Adrenal gland (tissue), 9 donors: ENCODE measurements at regions not wholly inside any gene's neighbourhood (a gene's known extent, or its start where the extent isn't known, plus 50 kb on each side); places are given as distances from the start of the nearest gene placed in this dataset.

ENCODE experiments used
- DNase-seq, 7 donors: peaks; one replicate each; pipeline ENCODE4 v3.0.0-alpha.2; 2019 to 2020
- H3K27ac ChIP-seq, 5 donors: fragments of 200-600 bp; sonication (generic) in 4 of 5; 1 replicate in 3 of 5; 2 replicates in 2 of 5; pipeline versions ENCODE4 v1.5.1 to v1.8.0; 2016 to 2020; ENCODE audit warnings: mild to moderate bottlenecking in 1 of 5
- H3K27me3 ChIP-seq: fragments of 200-600 bp; 2 replicates; pipeline ENCODE4 v1.8.0; 2021
- H3K36me3 ChIP-seq, 2 donors: fragments of 200-600 bp; replicated peaks in 1 of 2; 1 replicate in 1 of 2; 2 replicates in 1 of 2; pipeline versions ENCODE4 v1.5.1 to v1.8.0; 2018 to 2022
- H3K4me1 ChIP-seq, 2 donors: fragments of 200-600 bp; replicated peaks in 1 of 2; 1 replicate in 1 of 2; 2 replicates in 1 of 2; pipeline versions ENCODE4 v1.5.1 to v1.8.0; 2018 to 2021
- H3K4me3 ChIP-seq, 4 donors: fragments of 200-600 bp; sonication (generic) in 3 of 4; one replicate each; pipeline ENCODE4 v1.5.1; 2016 to 2018
- H3K9me3 ChIP-seq, 3 donors: fragments of 200-600 bp; sonication (generic) in 1 of 3; replicated peaks in 1 of 3; 1 replicate in 2 of 3; 2 replicates in 1 of 3; pipeline versions ENCODE4 v1.5.1 to v1.8.0; 2016 to 2021
- CTCF ChIP-seq, 6 experiments: fragments of 450-650 bp in 4 of 6; fragments of 200-600 bp in 2 of 6; sonication (generic) in 1 of 6; IDR thresholded peaks; 1 replicate in 5 of 6; 2 replicates in 1 of 6; pipeline versions ENCODE4 v1.5.1 to v1.8.0; 2016 to 2021; ENCODE audit warnings: antibody characterized with exemption in 6 of 6, mild to moderate bottlenecking in 2 of 6, moderate library complexity in 1 of 6
- POLR2A ChIP-seq, 2 donors: fragments of 450-650 bp; IDR thresholded peaks; one replicate each; pipeline ENCODE4 v1.6.1; 2017; ENCODE audit warnings: antibody characterized with exemption in 2 of 2, mild to moderate bottlenecking in 2 of 2, moderate library complexity in 1 of 2
- WGBS, 4 donors: extraction: QIAGEN DNeasy Blood & Tissue Kit in 2 of 4; methylation state at CpG; one replicate each; pipeline versions ENCODE4 v1.1.5 to v1.1.7; 2013 to 2017; 5-methylcytosine and 5-hydroxymethylcytosine counted together
- intact Hi-C, 2 donors: fragments of 100-400 bp; cut with DNase I; formaldehyde crosslinking; loops; one replicate each; pipeline versions ENCODE4 v1.14.1 to v1.15.0; 2022 to 2023
- donor health status: healthy with polysubstance abuse.
- donor health status: Bipolar disorder and iron deficiency.
- donor health status: DM: yes; HTN: yes; CAD: no.
- donor health status: DM: no; HTN: no; CAD: no.
- donor health status: DM: no; HTN: no; CAD: no.

GRCh38 chr10:59577984-59578383 lies 131.7 kb downstream of the SLC16A9 start:
- Histone ChIP-seq H3K4me1 (peaks cover 0 to 15% of the 10 kb centered on the region in 2 donors), H3K4me3 (no peak overlapping the region), H3K27me3 (no peaks in the 10 kb centered on the region), H3K9me3 (no peaks in the 10 kb centered on the region), H3K27ac (no peak overlapping the region), H3K36me3 (no peaks in the 10 kb centered on the region)
- no peak for DNase-seq
- intact Hi-C loops: loop anchor here (10.0 kb wide), 1 partner anchor 333 kb away; no protein-coding TSS in a partner anchor
- WGBS, 4 donors: 73 to 89% (median 81%) methylated on average over 2 of the region's 2 CpGs
- no peak for TF ChIP-seq CTCF (IDR thresholded peaks at IDR 0.05)
- TF ChIP-seq POLR2A (IDR thresholded peaks at IDR 0.05): no peak

GRCh38 chr10:59575269-59575668 lies 134.4 kb downstream of the SLC16A9 start:
- Histone ChIP-seq H3K36me3 (no peaks in the 10 kb centered on the region), H3K27me3 (no peaks in the 10 kb centered on the region), H3K27ac (no peak overlapping the region), H3K9me3 (no peaks in the 10 kb centered on the region), H3K4me1 (peaks cover 0 to 12% of the 10 kb centered on the region in 2 donors), H3K4me3 (no peak overlapping the region)
- no peak for DNase-seq
- intact Hi-C loops: loop anchor here (10.0 kb wide), 1 partner anchor 330 kb away; no protein-coding TSS in a partner anchor
- TF ChIP-seq CTCF (IDR thresholded peaks at IDR 0.05): no peak

- Histone ChIP-seq H3K4me3 (no peak overlapping the region), H3K27me3 (no peaks in the 10 kb centered on the region), H3K36me3 (no peaks in the 10 kb centered on the region), H3K27ac (no peak overlapping the region), H3K4me1 (no peaks in the 10 kb centered on the region), H3K9me3 (no peaks in the 10 kb centered on the region)
- no peak for DNase-seq
- TF ChIP-seq POLR2A (IDR thresholded peaks at IDR 0.05) (no peak), CTCF (IDR thresholded peaks at IDR 0.05) (no peak)
- 77 to 91% (median 84%) methylated on average over 1 of the region's 1 CpG for whole genome bisulfite sequencing, 4 donors
- intact Hi-C loops: no loop called here
Observed at GRCh38 chr10:59563531-59563930, 146.1 kb downstream of the SLC16A9 start.

- Histone ChIP-seq H3K27ac (peak overlapping the region in 3 of 5 donors; percentile 56 to 64 (median 57)), H3K36me3 (no peaks in the 10 kb centered on the region), H3K27me3 (no peaks in the 10 kb centered on the region), H3K4me3 (no peak overlapping the region), H3K9me3 (no peaks in the 10 kb centered on the region), H3K4me1 (no peaks in the 10 kb centered on the region)
- TF ChIP-seq CTCF (IDR thresholded peaks at IDR 0.05) (no peak), POLR2A (IDR thresholded peaks at IDR 0.05) (no peak)
- DNase-seq: no peak
- intact Hi-C loops: no loop called here
- 48 to 70% (median 57%) methylated on average over 3 of the region's 3 CpGs for WGBS, 4 donors
Observed at GRCh38 chr10:59562126-59562525, 147.5 kb downstream of the SLC16A9 start.
